Mammary epithelial cell (primary cell): ENCODE measurements at regions not wholly inside any gene's neighbourhood (a gene's known extent, or its start where the extent isn't known, plus 50 kb on each side); places are given as distances from the start of the nearest gene placed in this dataset.

ENCODE experiments used
- CTCF ChIP-seq, 2 donors: IDR thresholded peaks in 1 of 2; conservative IDR thresholded peaks in 1 of 2; 2 replicates each; pipeline ENCODE4 v1.5.1; 2011 to 2012; ENCODE audit warnings: inconsistent platforms in 2 of 2, low read length in 2 of 2, mild to moderate bottlenecking in 2 of 2, control low read depth in 1 of 2, low read depth in 1 of 2; ENCODE audit not compliant: insufficient read depth in 1 of 2; ENCODE audit errors: extremely low read depth in 1 of 2
- EZH2 ChIP-seq: IDR thresholded peaks from 2 replicates; pipeline ENCODE4 v1.6.1; 2012; ENCODE audit warnings: low read length, inconsistent platforms, borderline replicate concordance

GRCh38 chr16:26665166-26665939 lies 401.4 kb upstream of the C16orf82 start:
- TF ChIP-seq CTCF (conservative IDR thresholded peaks at IDR 0.05 in 1 of 2, IDR thresholded peaks at IDR 0.05 in 1 of 2; ENCODE audit: extremely low read depth in 1 of 2, insufficient read depth in 1 of 2, low read depth in 1 of 2, low read length in 2 of 2) (no peak), EZH2 (no peak)
